ENCODE measurements at regions not wholly inside any gene's neighbourhood (a gene's known extent, or its start where the extent isn't known, plus 50 kb on each side); places are given as distances from the start of the nearest gene placed in this dataset.

DNA sequence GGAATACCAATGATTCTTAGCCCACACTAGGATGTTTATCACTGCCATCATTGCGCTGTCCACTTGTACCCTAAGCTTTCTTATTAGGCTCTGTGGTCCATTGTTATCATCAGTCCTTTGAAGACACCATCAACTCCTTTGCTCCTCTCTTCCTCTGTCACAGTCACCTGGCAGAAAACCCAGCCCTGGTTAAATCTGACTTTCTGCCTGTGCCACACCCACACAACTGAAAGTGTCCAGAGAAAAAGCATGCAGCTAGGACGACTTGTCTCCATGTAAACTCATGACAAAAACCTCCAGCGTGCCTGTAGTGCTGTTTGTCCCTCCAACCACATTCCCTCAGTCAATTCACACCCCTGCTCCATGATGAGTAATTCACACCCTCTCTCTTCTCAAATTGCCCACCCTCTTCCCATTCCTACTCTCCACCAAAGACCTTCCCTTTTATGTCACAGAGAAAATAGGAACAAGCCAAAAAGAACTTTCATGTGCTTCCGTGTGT is 297.4 kb upstream of the MGAT5 start:
- intact Hi-C loops (cut with micrococcal nuclease): no loop called here
- Mint-ChIP-seq H3K4me1 (ENCODE audit: insufficient read depth, unreplicated experiment) (no peaks in the 10 kb centered on the region), H3K27ac (ENCODE audit: low read depth, unreplicated experiment) (no peak overlapping the region), H3K9me3 (ENCODE audit: unreplicated experiment) (no peaks in the 10 kb centered on the region), H3K27me3 (ENCODE audit: insufficient read depth, unreplicated experiment) (peaks cover 18% of the 10 kb centered on the region), H3K4me3 (ENCODE audit: unreplicated experiment) (no peak overlapping the region), H3K36me3 (ENCODE audit: insufficient read depth, unreplicated experiment) (no peaks in the 10 kb centered on the region)
- ChIA-PET CTCF (no interaction called here), POLR2A (no interaction called here)
- BruUV-seq (replicated peaks): no TSS peak
- TF ChIP-seq, protein P1, sequence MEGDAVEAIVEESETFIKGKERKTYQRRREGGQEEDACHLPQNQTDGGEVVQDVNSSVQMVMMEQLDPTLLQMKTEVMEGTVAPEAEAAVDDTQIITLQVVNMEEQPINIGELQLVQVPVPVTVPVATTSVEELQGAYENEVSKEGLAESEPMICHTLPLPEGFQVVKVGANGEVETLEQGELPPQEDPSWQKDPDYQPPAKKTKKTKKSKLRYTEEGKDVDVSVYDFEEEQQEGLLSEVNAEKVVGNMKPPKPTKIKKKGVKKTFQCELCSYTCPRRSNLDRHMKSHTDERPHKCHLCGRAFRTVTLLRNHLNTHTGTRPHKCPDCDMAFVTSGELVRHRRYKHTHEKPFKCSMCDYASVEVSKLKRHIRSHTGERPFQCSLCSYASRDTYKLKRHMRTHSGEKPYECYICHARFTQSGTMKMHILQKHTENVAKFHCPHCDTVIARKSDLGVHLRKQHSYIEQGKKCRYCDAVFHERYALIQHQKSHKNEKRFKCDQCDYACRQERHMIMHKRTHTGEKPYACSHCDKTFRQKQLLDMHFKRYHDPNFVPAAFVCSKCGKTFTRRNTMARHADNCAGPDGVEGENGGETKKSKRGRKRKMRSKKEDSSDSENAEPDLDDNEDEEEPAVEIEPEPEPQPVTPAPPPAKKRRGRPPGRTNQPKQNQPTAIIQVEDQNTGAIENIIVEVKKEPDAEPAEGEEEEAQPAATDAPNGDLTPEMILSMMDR (IDR thresholded peaks at IDR 0.05; ENCODE audit: unreplicated experiment): no peak
- DNase-seq (ENCODE audit: unreplicated experiment): no peak

DNA sequence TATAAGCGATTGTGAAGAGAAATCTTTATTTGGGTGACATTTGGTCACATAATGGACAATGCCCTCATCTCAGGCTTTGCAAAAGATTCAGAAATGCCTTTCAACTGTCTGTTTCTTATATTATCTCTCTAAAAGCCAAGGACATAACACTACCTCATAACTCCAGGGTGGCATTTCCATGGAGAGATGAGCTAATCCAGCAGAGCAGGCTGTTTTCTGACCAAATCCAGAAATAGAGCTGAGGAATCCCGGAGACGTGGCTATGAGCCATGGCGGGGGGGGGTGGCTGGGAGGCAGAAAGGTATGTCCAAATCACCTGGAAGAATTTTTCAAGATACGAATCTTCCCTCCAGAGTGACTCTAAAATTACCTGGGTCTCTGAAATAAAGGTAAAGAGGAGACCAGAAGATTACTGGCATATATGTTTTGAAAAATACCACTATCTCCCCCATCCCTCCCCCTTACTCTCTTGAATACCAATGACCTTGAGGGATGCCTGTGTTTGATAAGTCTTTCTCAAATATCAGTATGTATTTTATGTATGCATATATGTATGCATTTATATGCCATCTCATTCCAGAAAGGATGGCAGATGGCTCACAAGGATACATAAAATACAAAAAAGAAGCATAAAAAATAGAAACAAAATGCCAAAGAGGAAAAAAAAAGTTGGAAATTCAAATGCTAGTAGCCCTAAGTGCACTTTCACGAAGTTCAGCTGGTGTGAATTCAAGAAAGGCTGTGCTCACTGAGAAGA is 296.0 kb upstream of the MGAT5 start:
- Mint-ChIP-seq H3K36me3 (ENCODE audit: insufficient read depth, unreplicated experiment) (no peaks in the 10 kb centered on the region), H3K4me3 (ENCODE audit: unreplicated experiment) (no peak overlapping the region), H3K9me3 (ENCODE audit: unreplicated experiment) (no peaks in the 10 kb centered on the region), H3K27me3 (ENCODE audit: insufficient read depth, unreplicated experiment) (peaks cover 18% of the 10 kb centered on the region), H3K4me1 (ENCODE audit: insufficient read depth, unreplicated experiment) (no peaks in the 10 kb centered on the region), H3K27ac (ENCODE audit: low read depth, unreplicated experiment) (no peak overlapping the region)
- intact Hi-C loops (cut with micrococcal nuclease): no loop called here
- no peak for DNase-seq (ENCODE audit: unreplicated experiment)
- TF ChIP-seq, protein P1 (IDR thresholded peaks at IDR 0.05; ENCODE audit: unreplicated experiment): no peak
- ChIA-PET CTCF (interaction anchor here (0.8 kb wide), 1 partner anchor 160 kb away, joined by 3 read pairs; no protein-coding TSS in a partner anchor), POLR2A (interaction anchor here (0.9 kb wide), 1 partner anchor 162 kb away, joined by 4 read pairs; no protein-coding TSS in a partner anchor)
- no TSS peak for BruUV-seq (replicated peaks)

- no peaks in the 10 kb centered on the region for H3K36me3 Mint-ChIP-seq (ENCODE audit: insufficient read depth, unreplicated experiment)
- POLR2A ChIA-PET: no interaction called here
- no peak for DNase-seq (ENCODE audit: unreplicated experiment)
Observed at GRCh38 chr2:133959066-133959465, 294.8 kb upstream of the MGAT5 start.

GRCh38 chr2:133966720-133967304 is 287.1 kb upstream of the MGAT5 start:
- H3K9me3 Mint-ChIP-seq (ENCODE audit: unreplicated experiment): no peaks in the 10 kb centered on the region
- H3K36me3 Mint-ChIP-seq (ENCODE audit: insufficient read depth, unreplicated experiment): no peaks in the 10 kb centered on the region
- POLR2A ChIA-PET: no interaction called here
- H3K4me1 Mint-ChIP-seq (ENCODE audit: insufficient read depth, unreplicated experiment): no peaks in the 10 kb centered on the region
- no peak overlapping the region for H3K27ac Mint-ChIP-seq (ENCODE audit: low read depth, unreplicated experiment)
- intact Hi-C loops (cut with micrococcal nuclease): no loop called here
- no peak for DNase-seq (ENCODE audit: unreplicated experiment)
- no peak overlapping the region for H3K4me3 Mint-ChIP-seq (ENCODE audit: unreplicated experiment)
- TF ChIP-seq, protein P1 (IDR thresholded peaks at IDR 0.05; ENCODE audit: unreplicated experiment): no peak
- CTCF ChIA-PET: no interaction called here
- peaks cover 33% of the 10 kb centered on the region for H3K27me3 Mint-ChIP-seq (ENCODE audit: insufficient read depth, unreplicated experiment)
- BruUV-seq (replicated peaks): no TSS peak

More at GRCh38 chr2:133959066-133959465, 294.8 kb upstream of the MGAT5 start:
- BruUV-seq (replicated peaks): no TSS peak
- CTCF ChIA-PET: no interaction called here
- Mint-ChIP-seq H3K4me1 (ENCODE audit: insufficient read depth, unreplicated experiment) (no peaks in the 10 kb centered on the region), H3K27me3 (ENCODE audit: insufficient read depth, unreplicated experiment) (peaks cover 18% of the 10 kb centered on the region), H3K4me3 (ENCODE audit: unreplicated experiment) (no peak overlapping the region), H3K27ac (ENCODE audit: low read depth, unreplicated experiment) (no peak overlapping the region), H3K9me3 (ENCODE audit: unreplicated experiment) (no peaks in the 10 kb centered on the region)
- TF ChIP-seq, protein P1 (IDR thresholded peaks at IDR 0.05; ENCODE audit: unreplicated experiment): no peak
- intact Hi-C loops (cut with micrococcal nuclease): no loop called here
